Adrenal gland (tissue), 5 donors: ENCODE measurements at regions not wholly inside any gene's neighbourhood (a gene's known extent, or its start where the extent isn't known, plus 50 kb on each side); places are given as distances from the start of the nearest gene placed in this dataset.
"Not testable (repeated sequence)": the region's sequence is repeated elsewhere in the genome, so short reads cannot be mapped to it uniquely, and the experiment has no call there.

ENCODE experiments used
- CTCF ChIP-seq, 6 experiments: fragments of 450-650 bp in 4 of 6; fragments of 200-600 bp in 2 of 6; sonication (generic) in 1 of 6; IDR thresholded peaks; 1 replicate in 5 of 6; 2 replicates in 1 of 6; pipeline versions ENCODE4 v1.5.1 to v1.8.0; 2016 to 2021; ENCODE audit warnings: antibody characterized with exemption in 6 of 6, mild to moderate bottlenecking in 2 of 6, moderate library complexity in 1 of 6
- POLR2A ChIP-seq, 2 donors: fragments of 450-650 bp; IDR thresholded peaks; one replicate each; pipeline ENCODE4 v1.6.1; 2017; ENCODE audit warnings: antibody characterized with exemption in 2 of 2, mild to moderate bottlenecking in 2 of 2, moderate library complexity in 1 of 2
- donor health status: DM: no; HTN: no; CAD: no.

GRCh38 chr3:75397486-75397885, 266.6 kb upstream of the FRG2C start:
- TF ChIP-seq CTCF, POLR2A (IDR thresholded peaks at IDR 0.05): not testable (repeated sequence)
